Choroid plexus epithelial cell (primary cell): ENCODE measurements at regions not wholly inside any gene's neighbourhood (a gene's known extent, or its start where the extent isn't known, plus 50 kb on each side); places are given as distances from the start of the nearest gene placed in this dataset.
"Not testable (repeated sequence)": the region's sequence is repeated elsewhere in the genome, so short reads cannot be mapped to it uniquely, and the experiment has no call there.

Experiments
- DNase-seq: peaks from one replicate; pipeline ENCODE4 v3.0.0-alpha.2; 2010; ENCODE audit warnings: low read depth
- H3K4me3 ChIP-seq: 2 replicates; pipeline ENCODE4 v1.5.1; 2011; ENCODE audit warnings: low read depth, mild to moderate bottlenecking, control low read depth, low read length, moderate library complexity
- TF ChIP-seq, protein P1 (sequence below): conservative IDR thresholded peaks from 2 replicates; pipeline ENCODE4 v1.5.1; 2011; ENCODE audit warnings: low read depth, mild to moderate bottlenecking, control low read depth, inconsistent platforms, low read length, moderate library complexity

DNA sequence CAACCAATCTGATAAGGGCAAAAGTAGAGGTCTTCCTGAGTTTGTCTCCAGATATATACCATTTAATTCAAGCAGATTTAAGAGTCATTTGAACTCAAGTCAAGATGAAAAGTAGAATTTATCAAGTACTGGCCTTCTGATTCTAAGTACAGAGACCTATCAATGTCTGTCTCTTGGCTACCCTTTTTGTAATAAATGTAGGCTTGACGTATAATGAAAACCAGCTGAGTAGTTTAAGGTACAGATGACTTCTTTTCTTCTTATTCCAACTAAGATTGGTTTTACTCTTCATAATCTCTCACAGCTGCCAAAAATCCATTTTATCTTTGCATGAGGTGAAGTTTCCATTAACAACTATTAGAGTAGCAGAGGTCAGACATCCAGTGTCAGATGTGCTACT, 867.6 kb downstream of the FAT4 start:
- no peak overlapping the region for H3K4me3 ChIP-seq
- TF ChIP-seq, protein P1, sequence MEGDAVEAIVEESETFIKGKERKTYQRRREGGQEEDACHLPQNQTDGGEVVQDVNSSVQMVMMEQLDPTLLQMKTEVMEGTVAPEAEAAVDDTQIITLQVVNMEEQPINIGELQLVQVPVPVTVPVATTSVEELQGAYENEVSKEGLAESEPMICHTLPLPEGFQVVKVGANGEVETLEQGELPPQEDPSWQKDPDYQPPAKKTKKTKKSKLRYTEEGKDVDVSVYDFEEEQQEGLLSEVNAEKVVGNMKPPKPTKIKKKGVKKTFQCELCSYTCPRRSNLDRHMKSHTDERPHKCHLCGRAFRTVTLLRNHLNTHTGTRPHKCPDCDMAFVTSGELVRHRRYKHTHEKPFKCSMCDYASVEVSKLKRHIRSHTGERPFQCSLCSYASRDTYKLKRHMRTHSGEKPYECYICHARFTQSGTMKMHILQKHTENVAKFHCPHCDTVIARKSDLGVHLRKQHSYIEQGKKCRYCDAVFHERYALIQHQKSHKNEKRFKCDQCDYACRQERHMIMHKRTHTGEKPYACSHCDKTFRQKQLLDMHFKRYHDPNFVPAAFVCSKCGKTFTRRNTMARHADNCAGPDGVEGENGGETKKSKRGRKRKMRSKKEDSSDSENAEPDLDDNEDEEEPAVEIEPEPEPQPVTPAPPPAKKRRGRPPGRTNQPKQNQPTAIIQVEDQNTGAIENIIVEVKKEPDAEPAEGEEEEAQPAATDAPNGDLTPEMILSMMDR, result no peak
- DNase-seq, result no peak

DNA sequence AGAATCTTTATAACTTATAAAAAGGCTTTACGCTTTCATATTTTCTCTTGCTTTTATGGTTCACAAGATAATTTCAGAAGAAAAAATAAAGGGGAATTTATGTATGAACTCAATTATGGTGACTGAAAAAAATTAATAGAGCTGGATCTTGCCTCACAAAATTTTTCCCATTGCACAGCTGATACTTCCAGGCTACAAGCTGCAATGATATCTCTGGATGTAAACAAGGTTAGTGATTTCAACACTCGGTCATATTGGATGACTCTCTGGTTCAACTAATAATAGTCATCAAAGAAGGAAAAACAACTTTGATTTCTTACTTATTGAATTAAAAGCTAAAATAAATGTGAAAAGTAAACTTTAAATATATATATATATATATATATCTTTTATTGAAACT, 868.0 kb downstream of the FAT4 start:
- TF ChIP-seq, protein P1, result no peak
- peak; percentile 4 for DNase-seq
- H3K4me3 ChIP-seq, result no peak overlapping the region

- TF ChIP-seq, protein P1, result no peak
- DNase-seq, result no peak
- H3K4me3 ChIP-seq, result no peak overlapping the region
Measured at GRCh38 chr4:126183206-126183605, 868.5 kb downstream of the FAT4 start.

DNA sequence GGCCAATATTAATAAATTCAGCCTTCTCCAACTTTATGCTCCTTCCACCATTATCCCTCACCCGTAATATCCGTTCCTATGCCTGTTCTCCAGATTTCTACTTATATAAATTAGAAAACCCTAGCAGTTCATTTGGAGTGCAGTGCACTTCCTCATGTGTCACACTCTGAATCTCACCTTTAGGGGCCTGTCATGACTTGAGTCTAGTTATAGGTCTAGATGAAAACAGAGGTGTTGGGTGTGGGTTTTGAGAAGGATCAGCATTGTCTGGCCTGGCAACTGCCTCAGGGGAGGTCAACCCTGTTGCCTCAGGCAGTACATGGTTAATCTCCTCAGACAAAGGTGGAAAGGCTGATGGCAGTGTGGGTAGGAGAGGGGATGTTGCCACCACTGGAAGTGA, 876.8 kb downstream of the FAT4 start:
- H3K4me3 ChIP-seq, result no peak overlapping the region
- TF ChIP-seq, protein P1, result no peak
- DNase-seq, result no peak

GRCh38 chr4:126192506-126192905, 877.8 kb downstream of the FAT4 start:
- TF ChIP-seq, protein P1, result no peak
- H3K4me3 ChIP-seq, result no peak overlapping the region
- no peak for DNase-seq

DNA sequence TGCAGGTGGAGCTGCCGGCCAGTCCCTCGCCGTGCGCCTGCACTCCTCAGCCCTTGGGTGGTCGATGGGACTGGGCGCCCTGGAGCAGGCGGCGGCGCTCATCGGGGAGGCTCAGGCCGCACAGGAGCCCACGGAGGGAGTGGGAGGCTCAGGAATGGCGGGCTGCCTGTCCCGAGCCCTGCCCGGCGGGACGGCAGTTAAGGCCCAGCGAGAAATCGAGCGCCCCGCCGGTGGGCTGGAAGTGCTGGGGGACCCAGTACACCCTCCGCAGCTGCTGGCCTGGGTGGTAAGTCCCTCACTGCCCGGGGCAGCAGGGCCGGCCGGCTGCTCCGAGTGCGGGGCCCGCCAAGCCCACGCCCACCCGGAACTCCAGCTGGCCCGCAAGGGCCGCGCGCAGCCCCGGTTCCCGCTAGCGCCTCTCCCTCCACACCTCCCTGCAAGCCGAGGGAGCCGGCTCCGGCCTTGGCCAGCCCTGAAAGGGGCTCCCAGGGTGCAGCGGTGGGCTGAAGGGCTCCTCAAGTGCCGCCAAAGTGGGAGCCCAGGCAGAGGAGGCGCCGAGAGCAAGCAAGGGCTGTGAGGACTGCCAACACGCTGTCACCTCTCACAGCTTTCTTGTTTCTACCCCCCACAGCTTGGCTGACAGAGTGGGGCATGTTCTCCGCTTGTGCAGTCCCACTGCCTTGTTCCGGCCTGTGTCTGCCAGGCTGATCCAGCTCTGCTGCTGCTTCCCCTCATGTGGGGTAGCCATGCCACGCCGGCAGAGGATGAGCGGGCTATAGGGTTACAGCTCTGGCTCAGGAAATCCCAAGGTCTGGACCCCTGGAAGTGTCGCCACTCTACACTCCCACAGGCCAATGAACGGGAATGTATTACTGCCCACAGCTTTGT, 886.7 kb downstream of the FAT4 start:
- DNase-seq, H3K4me3 ChIP-seq: not testable (repeated sequence)

DNA sequence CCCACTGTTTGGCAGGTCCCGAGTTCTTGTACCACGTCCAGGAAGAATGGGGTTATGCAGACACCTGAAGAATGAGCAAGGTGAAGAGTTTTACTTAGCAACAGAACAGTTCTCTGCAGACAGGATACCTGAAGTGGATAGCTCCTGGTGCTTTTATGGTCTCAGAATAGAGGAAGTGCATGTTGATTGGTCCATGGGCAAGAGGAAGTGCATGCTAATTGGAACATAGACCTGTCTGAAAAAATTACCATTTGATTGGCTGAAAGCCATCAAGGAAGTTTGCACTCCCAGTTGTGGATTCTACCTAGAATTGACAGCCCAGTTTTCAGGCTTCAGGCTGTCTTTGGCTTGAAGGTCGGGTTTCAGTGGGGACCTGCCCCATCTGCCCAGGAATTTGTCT, 887.5 kb downstream of the FAT4 start:
- H3K4me3 ChIP-seq, result no peak overlapping the region
- DNase-seq, result no peak
- TF ChIP-seq, protein P1, result no peak
